HCT116 (cell line): ENCODE measurements at regions not wholly inside any gene's neighbourhood (a gene's known extent, or its start where the extent isn't known, plus 50 kb on each side); places are given as distances from the start of the nearest gene placed in this dataset.
"Not testable (repeated sequence)": the region's sequence is repeated elsewhere in the genome, so short reads cannot be mapped to it uniquely, and the experiment has no call there.

Source experiments
- POLR2A ChIP-seq: IDR thresholded peaks from 2 replicates; pipeline ENCODE4 v1.7.0; 2011; ENCODE audit warnings: borderline replicate concordance; ENCODE audit not compliant: insufficient read depth, insufficient read length; ENCODE audit errors: extremely low read depth
- POLR2AphosphoS5 ChIP-seq: IDR thresholded peaks from 2 replicates; pipeline ENCODE4 v1.6.1; 2011; ENCODE audit warnings: mild to moderate bottlenecking, low read depth, low read length, moderate library complexity
- RAD21 ChIP-seq: IDR thresholded peaks from 2 replicates; pipeline ENCODE4 v1.6.1; 2012; ENCODE audit warnings: low read depth, mild to moderate bottlenecking
- SIN3A ChIP-seq: IDR thresholded peaks from 2 replicates; pipeline ENCODE4 v1.6.1; 2012; ENCODE audit warnings: low read depth
- ZFX ChIP-seq: fragments of 450-650 bp; IDR thresholded peaks from 2 replicates; pipeline ENCODE4 v1.6.1; 2017
- ZNF274 ChIP-seq: fragments of 200-500 bp; sonication (Bioruptor generic); IDR thresholded peaks from 2 replicates; pipeline ENCODE4 v1.6.1; 2014; ENCODE audit warnings: mild to moderate bottlenecking, low read depth, low read length, inconsistent platforms
- TF ChIP-seq, protein P1 (sequence below): IDR thresholded peaks from 2 replicates; pipeline ENCODE4 v1.6.1; 2011; ENCODE audit warnings: mild to moderate bottlenecking, low read length, moderate library complexity; ENCODE audit not compliant: insufficient replicate concordance; ENCODE audit errors: extremely low read depth
- TF ChIP-seq, protein P2 (sequence below), 3 experiments: fragments of 200-600 bp in 1 of 3; sonication (generic) in 1 of 3; IDR thresholded peaks in 2 of 3; conservative IDR thresholded peaks in 1 of 3; 2 replicates each; pipeline ENCODE4 v1.5.1; 2012 to 2017; ENCODE audit warnings: low read depth in 2 of 3, low read length in 2 of 3, antibody characterized with exemption in 1 of 3, borderline replicate concordance in 1 of 3, control low read depth in 1 of 3, mild to moderate bottlenecking in 1 of 3, mixed read lengths in 1 of 3, mixed run types in 1 of 3, moderate library complexity in 1 of 3; ENCODE audit not compliant: insufficient read depth in 1 of 3
- TF ChIP-seq, protein P3 (sequence below): IDR thresholded peaks from 2 replicates; pipeline ENCODE4 v1.6.1; 2012
- TF ChIP-seq, protein P4 (sequence below): IDR thresholded peaks from 2 replicates; pipeline ENCODE4 v1.6.1; 2012; ENCODE audit warnings: low read depth

DNA sequence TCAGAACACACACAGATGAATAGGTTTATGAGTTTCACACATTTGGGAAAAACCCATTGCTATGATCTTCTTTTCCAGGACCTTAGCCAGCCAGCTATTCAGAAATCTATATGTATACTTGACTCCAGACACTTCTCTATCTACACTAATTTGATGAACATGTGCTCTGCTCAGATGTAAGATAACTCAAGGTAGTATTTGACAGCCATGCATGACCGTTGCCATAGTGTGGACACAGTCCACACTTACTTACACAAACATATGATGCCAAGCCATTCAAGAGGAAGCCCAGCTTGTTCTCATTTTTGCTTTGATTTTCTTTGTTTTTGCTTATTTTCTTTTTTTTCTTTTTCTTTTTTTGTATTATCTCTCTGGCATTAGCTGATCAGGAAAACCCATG is 1328.4 kb downstream of the RPIA start:
- TF ChIP-seq, protein P1, sequence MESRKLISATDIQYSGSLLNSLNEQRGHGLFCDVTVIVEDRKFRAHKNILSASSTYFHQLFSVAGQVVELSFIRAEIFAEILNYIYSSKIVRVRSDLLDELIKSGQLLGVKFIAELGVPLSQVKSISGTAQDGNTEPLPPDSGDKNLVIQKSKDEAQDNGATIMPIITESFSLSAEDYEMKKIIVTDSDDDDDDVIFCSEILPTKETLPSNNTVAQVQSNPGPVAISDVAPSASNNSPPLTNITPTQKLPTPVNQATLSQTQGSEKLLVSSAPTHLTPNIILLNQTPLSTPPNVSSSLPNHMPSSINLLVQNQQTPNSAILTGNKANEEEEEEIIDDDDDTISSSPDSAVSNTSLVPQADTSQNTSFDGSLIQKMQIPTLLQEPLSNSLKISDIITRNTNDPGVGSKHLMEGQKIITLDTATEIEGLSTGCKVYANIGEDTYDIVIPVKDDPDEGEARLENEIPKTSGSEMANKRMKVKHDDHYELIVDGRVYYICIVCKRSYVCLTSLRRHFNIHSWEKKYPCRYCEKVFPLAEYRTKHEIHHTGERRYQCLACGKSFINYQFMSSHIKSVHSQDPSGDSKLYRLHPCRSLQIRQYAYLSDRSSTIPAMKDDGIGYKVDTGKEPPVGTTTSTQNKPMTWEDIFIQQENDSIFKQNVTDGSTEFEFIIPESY: not testable (repeated sequence)
- TF ChIP-seq, protein P2, sequence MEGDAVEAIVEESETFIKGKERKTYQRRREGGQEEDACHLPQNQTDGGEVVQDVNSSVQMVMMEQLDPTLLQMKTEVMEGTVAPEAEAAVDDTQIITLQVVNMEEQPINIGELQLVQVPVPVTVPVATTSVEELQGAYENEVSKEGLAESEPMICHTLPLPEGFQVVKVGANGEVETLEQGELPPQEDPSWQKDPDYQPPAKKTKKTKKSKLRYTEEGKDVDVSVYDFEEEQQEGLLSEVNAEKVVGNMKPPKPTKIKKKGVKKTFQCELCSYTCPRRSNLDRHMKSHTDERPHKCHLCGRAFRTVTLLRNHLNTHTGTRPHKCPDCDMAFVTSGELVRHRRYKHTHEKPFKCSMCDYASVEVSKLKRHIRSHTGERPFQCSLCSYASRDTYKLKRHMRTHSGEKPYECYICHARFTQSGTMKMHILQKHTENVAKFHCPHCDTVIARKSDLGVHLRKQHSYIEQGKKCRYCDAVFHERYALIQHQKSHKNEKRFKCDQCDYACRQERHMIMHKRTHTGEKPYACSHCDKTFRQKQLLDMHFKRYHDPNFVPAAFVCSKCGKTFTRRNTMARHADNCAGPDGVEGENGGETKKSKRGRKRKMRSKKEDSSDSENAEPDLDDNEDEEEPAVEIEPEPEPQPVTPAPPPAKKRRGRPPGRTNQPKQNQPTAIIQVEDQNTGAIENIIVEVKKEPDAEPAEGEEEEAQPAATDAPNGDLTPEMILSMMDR (IDR thresholded peaks at IDR 0.05 in 2 of 3, conservative IDR thresholded peaks at IDR 0.05 in 1 of 3; ENCODE audit: borderline replicate concordance in 1 of 3, insufficient read depth in 1 of 3, low read depth in 2 of 3, low read length in 2 of 3): not testable (repeated sequence)
- not testable (repeated sequence) for TF ChIP-seq RAD21, SIN3A, POLR2AphosphoS5, ZNF274, POLR2A, ZFX
- TF ChIP-seq, protein P3, sequence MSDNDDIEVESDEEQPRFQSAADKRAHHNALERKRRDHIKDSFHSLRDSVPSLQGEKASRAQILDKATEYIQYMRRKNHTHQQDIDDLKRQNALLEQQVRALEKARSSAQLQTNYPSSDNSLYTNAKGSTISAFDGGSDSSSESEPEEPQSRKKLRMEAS: not testable (repeated sequence)
- TF ChIP-seq, protein P4, sequence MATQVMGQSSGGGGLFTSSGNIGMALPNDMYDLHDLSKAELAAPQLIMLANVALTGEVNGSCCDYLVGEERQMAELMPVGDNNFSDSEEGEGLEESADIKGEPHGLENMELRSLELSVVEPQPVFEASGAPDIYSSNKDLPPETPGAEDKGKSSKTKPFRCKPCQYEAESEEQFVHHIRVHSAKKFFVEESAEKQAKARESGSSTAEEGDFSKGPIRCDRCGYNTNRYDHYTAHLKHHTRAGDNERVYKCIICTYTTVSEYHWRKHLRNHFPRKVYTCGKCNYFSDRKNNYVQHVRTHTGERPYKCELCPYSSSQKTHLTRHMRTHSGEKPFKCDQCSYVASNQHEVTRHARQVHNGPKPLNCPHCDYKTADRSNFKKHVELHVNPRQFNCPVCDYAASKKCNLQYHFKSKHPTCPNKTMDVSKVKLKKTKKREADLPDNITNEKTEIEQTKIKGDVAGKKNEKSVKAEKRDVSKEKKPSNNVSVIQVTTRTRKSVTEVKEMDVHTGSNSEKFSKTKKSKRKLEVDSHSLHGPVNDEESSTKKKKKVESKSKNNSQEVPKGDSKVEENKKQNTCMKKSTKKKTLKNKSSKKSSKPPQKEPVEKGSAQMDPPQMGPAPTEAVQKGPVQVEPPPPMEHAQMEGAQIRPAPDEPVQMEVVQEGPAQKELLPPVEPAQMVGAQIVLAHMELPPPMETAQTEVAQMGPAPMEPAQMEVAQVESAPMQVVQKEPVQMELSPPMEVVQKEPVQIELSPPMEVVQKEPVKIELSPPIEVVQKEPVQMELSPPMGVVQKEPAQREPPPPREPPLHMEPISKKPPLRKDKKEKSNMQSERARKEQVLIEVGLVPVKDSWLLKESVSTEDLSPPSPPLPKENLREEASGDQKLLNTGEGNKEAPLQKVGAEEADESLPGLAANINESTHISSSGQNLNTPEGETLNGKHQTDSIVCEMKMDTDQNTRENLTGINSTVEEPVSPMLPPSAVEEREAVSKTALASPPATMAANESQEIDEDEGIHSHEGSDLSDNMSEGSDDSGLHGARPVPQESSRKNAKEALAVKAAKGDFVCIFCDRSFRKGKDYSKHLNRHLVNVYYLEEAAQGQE: not testable (repeated sequence)
